Cerebellar nuclear complex (tissue), 1 donor: ENCODE measurements at regions not wholly inside any gene's neighbourhood (a gene's known extent, or its start where the extent isn't known, plus 50 kb on each side); places are given as distances from the start of the nearest gene placed in this dataset.

Experiments used
- DNase-seq, 2 experiments: peaks; one replicate each; lab custom pipeline; 2025; lab: John Stamatoyannopoulos, UW

- DNase-seq: no peak
Observed at GRCh38 chr13:39970177-39970846, 314.9 kb downstream of the COG6 start.

GRCh38 chr13:39971526-39971925 lies 316.1 kb downstream of the COG6 start:
- DNase-seq: no peak

- no peak for DNase-seq
Observed at GRCh38 chr13:39976481-39976880, 321.0 kb downstream of the COG6 start.

- no peak for DNase-seq
Observed at GRCh38 chr13:39981056-39981455, 325.6 kb downstream of the COG6 start.

- no peak for DNase-seq
Observed at GRCh38 chr13:39982745-39983144, 327.3 kb downstream of the COG6 start.

- DNase-seq: no peak
Observed at GRCh38 chr13:39985071-39985470, 329.6 kb downstream of the COG6 start.

GRCh38 chr13:39988351-39988750 lies 332.9 kb downstream of the COG6 start:
- DNase-seq: no peak

GRCh38 chr13:39998166-39998565 lies 342.7 kb downstream of the COG6 start:
- no peak for DNase-seq

GRCh38 chr13:40002016-40002415 lies 346.6 kb downstream of the COG6 start:
- DNase-seq: no peak

- no peak for DNase-seq
Observed at GRCh38 chr13:40013554-40013953, 358.1 kb downstream of the COG6 start.

- DNase-seq: no peak
Observed at GRCh38 chr13:40016953-40017660, 361.6 kb downstream of the COG6 start.

- DNase-seq: no peak
Observed at GRCh38 chr13:40017662-40018262, 362.3 kb downstream of the COG6 start.

- DNase-seq: no peak
Observed at GRCh38 chr13:40023595-40024203, 368.2 kb downstream of the COG6 start.

GRCh38 chr13:40024204-40024966 lies 368.9 kb downstream of the COG6 start:
- no peak for DNase-seq

- DNase-seq: no peak
Observed at GRCh38 chr13:40024967-40025714, 369.7 kb downstream of the COG6 start.

- no peak for DNase-seq
Observed at GRCh38 chr13:40026174-40026585, 370.7 kb downstream of the COG6 start.

GRCh38 chr13:40026741-40027140 lies 371.3 kb downstream of the COG6 start:
- DNase-seq: no peak

GRCh38 chr13:40028446-40028845 lies 373.0 kb downstream of the COG6 start:
- no peak for DNase-seq

GRCh38 chr13:40031031-40031430 lies 375.6 kb downstream of the COG6 start:
- DNase-seq: no peak

GRCh38 chr13:40039061-40039460 lies 383.6 kb downstream of the COG6 start:
- DNase-seq: no peak

- no peak for DNase-seq
Observed at GRCh38 chr13:40042991-40043390, 387.5 kb downstream of the COG6 start.
